Endothelial cell of umbilical vein (primary cell): ENCODE measurements at regions not wholly inside any gene's neighbourhood (a gene's known extent, or its start where the extent isn't known, plus 50 kb on each side); places are given as distances from the start of the nearest gene placed in this dataset.

ENCODE experiments used
- BruUV-seq: library from RNA; stranded (reverse); fragments of 400-500 nt; replicated peaks from 2 replicates; lab custom pipeline; 2021; lab: Mats Ljungman, UMichigan
- CTCF ChIA-PET: fragments of 300-600, 350-600 bp; sonication (Branson Sonifier 250); formaldehyde crosslinking; loops from one replicate; lab custom pipeline; 2021; ENCODE audit warnings: antibody characterized with exemption, inconsistent platforms; lab: Charles Lee
- POLR2A ChIA-PET: fragments of 300-600, 350-600 bp; sonication (Branson Sonifier 250); formaldehyde crosslinking; loops from one replicate; lab custom pipeline; 2021; ENCODE audit warnings: antibody characterized with exemption, inconsistent platforms; lab: Charles Lee
- DNase-seq: peaks from one replicate; pipeline ENCODE4 v3.0.0-alpha.2; 2011; ENCODE audit warnings: low read depth, low spot score
- FAIRE-seq: peaks from 2 replicates; lab custom pipeline; 2011; peaks lifted over from hg19 to GRCh38; lab: Jason Lieb, UNC
- H2AFZ ChIP-seq: 2 replicates; pipeline ENCODE4 v1.6.0; 2012; ENCODE audit warnings: low read depth, low read length, control low read depth, inconsistent platforms
- H3K27ac ChIP-seq: 2 replicates; pipeline ENCODE4 v1.5.1; 2011; ENCODE audit warnings: low read depth, mild to moderate bottlenecking, control low read depth, low read length, moderate library complexity; ENCODE audit not compliant: insufficient read depth
- H3K27me3 ChIP-seq, 2 experiments: 2 replicates each; pipeline versions ENCODE4 v1.6.0 to v1.6.1; 2011; ENCODE audit warnings: low read length in 2 of 2, mixed read lengths in 1 of 2; ENCODE audit not compliant: control insufficient read depth in 2 of 2, insufficient read depth in 2 of 2
- H3K36me3 ChIP-seq, 2 experiments: 2 replicates in 1 of 2; 3 replicates in 1 of 2; pipeline ENCODE4 v1.5.1; 2011; ENCODE audit warnings: low read length in 2 of 2, mild to moderate bottlenecking in 1 of 2, moderate library complexity in 1 of 2; ENCODE audit not compliant: control insufficient read depth in 2 of 2, insufficient read depth in 2 of 2; ENCODE audit errors: extremely low read depth in 1 of 2
- H3K4me1 ChIP-seq: 3 replicates; pipeline ENCODE4 v1.5.1; 2011; ENCODE audit warnings: mild to moderate bottlenecking, low read length; ENCODE audit not compliant: control insufficient read depth, insufficient read depth; ENCODE audit errors: extremely low read depth
- H3K4me2 ChIP-seq: 2 replicates; pipeline ENCODE4 v1.6.1; 2011; ENCODE audit warnings: low read length, control low read depth, mixed read lengths; ENCODE audit not compliant: insufficient read depth
- H3K4me3 ChIP-seq, 3 experiments: fragments of 200-600 bp in 1 of 3; sonication (generic), shearing (Covaris generic) in 1 of 3; replicated peaks in 1 of 3; 2 replicates each; pipeline ENCODE4 v1.5.1; 2011 to 2016; ENCODE audit warnings: control low read depth in 3 of 3, low read length in 3 of 3, mild to moderate bottlenecking in 2 of 3, inconsistent platforms in 1 of 3, low read depth in 1 of 3, moderate library complexity in 1 of 3; ENCODE audit not compliant: insufficient read depth in 1 of 3
- H3K79me2 ChIP-seq: 2 replicates; pipeline ENCODE4 v1.6.0; 2012; ENCODE audit warnings: low read length, inconsistent platforms; ENCODE audit not compliant: control insufficient read depth, insufficient read depth
- H3K9ac ChIP-seq: replicated peaks from 2 replicates; pipeline ENCODE3; 2011; ENCODE audit warnings: low read length, control low read depth; ENCODE audit not compliant: insufficient read depth; ENCODE audit errors: extremely low read depth
- H3K9me1 ChIP-seq: replicated peaks from 3 replicates; pipeline ENCODE4 v1.6.0; 2011; ENCODE audit warnings: mild to moderate bottlenecking, low read length; ENCODE audit not compliant: control insufficient read depth, insufficient read depth; ENCODE audit errors: extremely low read depth
- H3K9me3 ChIP-seq: replicated peaks from 2 replicates; pipeline ENCODE4 v1.5.1; 2012; ENCODE audit warnings: low read length, inconsistent platforms; ENCODE audit not compliant: control insufficient read depth, insufficient read depth
- H4K20me1 ChIP-seq: replicated peaks from 2 replicates; pipeline ENCODE3; 2011; ENCODE audit warnings: mild to moderate bottlenecking, low read length; ENCODE audit not compliant: control insufficient read depth, insufficient read depth; ENCODE audit errors: extremely low read depth
- EZH2 ChIP-seq: IDR thresholded peaks from 2 replicates; pipeline ENCODE4 v1.6.1; 2012; ENCODE audit warnings: borderline replicate concordance, low read depth, mild to moderate bottlenecking, moderate library complexity, low read length, inconsistent platforms; ENCODE audit not compliant: severe bottlenecking
- FOS ChIP-seq: IDR thresholded peaks from 2 replicates; pipeline ENCODE4 v1.6.1; 2011; ENCODE audit warnings: mild to moderate bottlenecking, low read length, moderate library complexity, borderline replicate concordance; ENCODE audit not compliant: insufficient read depth
- GATA2 ChIP-seq: IDR thresholded peaks from 2 replicates; pipeline ENCODE4 v1.7.0; 2011; ENCODE audit warnings: low read depth, mild to moderate bottlenecking, moderate library complexity, mixed read lengths, low read length; ENCODE audit not compliant: insufficient read length, insufficient read depth
- JUN ChIP-seq: IDR thresholded peaks from 2 replicates; pipeline ENCODE4 v1.6.1; 2011; ENCODE audit warnings: borderline replicate concordance, low read depth; ENCODE audit not compliant: insufficient read length, insufficient read depth
- MYC ChIP-seq: IDR thresholded peaks from one replicate; pipeline ENCODE4 v1.6.1; 2011; ENCODE audit warnings: mild to moderate bottlenecking, low read depth, low read length
- POLR2A ChIP-seq: IDR thresholded peaks from 2 replicates; pipeline ENCODE4 v1.6.1; 2012; ENCODE audit warnings: low read depth, mild to moderate bottlenecking, control low read depth, low read length
- POLR2AphosphoS5 ChIP-seq: IDR thresholded peaks from 2 replicates; pipeline ENCODE4 v1.6.1; 2012; ENCODE audit warnings: low read depth, mild to moderate bottlenecking, control low read depth, low read length, moderate library complexity; ENCODE audit not compliant: insufficient read depth
- dilution Hi-C: fragments of 300-500 bp; cut with MboI; formaldehyde crosslinking; loops from one replicate; pipeline ENCODE4 v1.15.0; 2019; ENCODE audit warnings: low sequenced_read_pairs; ENCODE audit not compliant: extremely low pct_ligation_motif_present
- intact Hi-C: fragments of 100-400 bp; cut with micrococcal nuclease; formaldehyde crosslinking; loops from one replicate; pipeline ENCODE4 v1.10.0; 2022
- TF ChIP-seq, protein P1 (sequence below), 2 donors: IDR thresholded peaks; 1 replicate in 1 of 2; 2 replicates in 1 of 2; pipeline ENCODE4 v1.5.1; 2011; ENCODE audit warnings: low read length in 2 of 2, mild to moderate bottlenecking in 2 of 2, moderate library complexity in 2 of 2, control low read depth in 1 of 2, inconsistent platforms in 1 of 2, low read depth in 1 of 2; ENCODE audit not compliant: insufficient read depth in 1 of 2; ENCODE audit errors: extremely low read depth in 1 of 2
- TF ChIP-seq, protein P2 (sequence below): IDR thresholded peaks from 2 replicates; pipeline ENCODE4 v1.6.1; 2011; ENCODE audit not compliant: insufficient read depth, insufficient read length

DNA sequence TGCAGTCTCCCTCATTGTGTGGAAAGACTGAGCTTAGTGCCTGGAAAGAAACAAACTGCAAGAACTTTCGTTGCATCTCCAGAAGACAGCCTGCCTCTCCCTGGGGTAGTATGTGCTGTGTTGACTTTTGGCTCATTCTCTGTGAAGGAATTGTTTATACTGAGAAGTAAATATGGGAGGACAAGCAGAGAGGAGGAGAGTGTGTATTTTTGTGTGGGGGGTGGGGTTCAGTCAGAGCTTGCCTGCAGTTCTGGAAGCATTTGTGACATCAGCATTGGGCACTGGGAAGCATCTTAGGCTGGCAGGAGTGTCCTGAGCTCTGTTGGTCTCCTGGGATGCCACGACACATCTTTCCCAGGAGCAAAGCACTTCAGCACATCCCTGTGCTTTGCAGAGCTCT lies 147.9 kb downstream of the HS3ST3B1 start:
- no peak for TF ChIP-seq EZH2
- TF ChIP-seq, protein P1, sequence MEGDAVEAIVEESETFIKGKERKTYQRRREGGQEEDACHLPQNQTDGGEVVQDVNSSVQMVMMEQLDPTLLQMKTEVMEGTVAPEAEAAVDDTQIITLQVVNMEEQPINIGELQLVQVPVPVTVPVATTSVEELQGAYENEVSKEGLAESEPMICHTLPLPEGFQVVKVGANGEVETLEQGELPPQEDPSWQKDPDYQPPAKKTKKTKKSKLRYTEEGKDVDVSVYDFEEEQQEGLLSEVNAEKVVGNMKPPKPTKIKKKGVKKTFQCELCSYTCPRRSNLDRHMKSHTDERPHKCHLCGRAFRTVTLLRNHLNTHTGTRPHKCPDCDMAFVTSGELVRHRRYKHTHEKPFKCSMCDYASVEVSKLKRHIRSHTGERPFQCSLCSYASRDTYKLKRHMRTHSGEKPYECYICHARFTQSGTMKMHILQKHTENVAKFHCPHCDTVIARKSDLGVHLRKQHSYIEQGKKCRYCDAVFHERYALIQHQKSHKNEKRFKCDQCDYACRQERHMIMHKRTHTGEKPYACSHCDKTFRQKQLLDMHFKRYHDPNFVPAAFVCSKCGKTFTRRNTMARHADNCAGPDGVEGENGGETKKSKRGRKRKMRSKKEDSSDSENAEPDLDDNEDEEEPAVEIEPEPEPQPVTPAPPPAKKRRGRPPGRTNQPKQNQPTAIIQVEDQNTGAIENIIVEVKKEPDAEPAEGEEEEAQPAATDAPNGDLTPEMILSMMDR (IDR thresholded peaks at IDR 0.05; ENCODE audit: extremely low read depth in 1 of 2, insufficient read depth in 1 of 2, low read depth in 1 of 2, low read length in 2 of 2) = no peak
- TF ChIP-seq, protein P2, sequence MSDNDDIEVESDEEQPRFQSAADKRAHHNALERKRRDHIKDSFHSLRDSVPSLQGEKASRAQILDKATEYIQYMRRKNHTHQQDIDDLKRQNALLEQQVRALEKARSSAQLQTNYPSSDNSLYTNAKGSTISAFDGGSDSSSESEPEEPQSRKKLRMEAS = no peak
- no peak for TF ChIP-seq POLR2AphosphoS5
- no peak for TF ChIP-seq GATA2
- TF ChIP-seq JUN = no peak
- TF ChIP-seq POLR2A = no peak
- TF ChIP-seq FOS = no peak
- no peak for TF ChIP-seq MYC
- H3K9ac ChIP-seq = no peak overlapping the region
- peaks cover 11% of the 10 kb centered on the region for H3K9me3 ChIP-seq
- FAIRE-seq (no peak), DNase-seq (no peak)
- H3K27ac ChIP-seq = no peak overlapping the region
- no TSS peak for BruUV-seq
- H3K4me1 ChIP-seq = no peaks in the 10 kb centered on the region
- H3K79me2 ChIP-seq = no peaks in the 10 kb centered on the region
- no peak overlapping the region for H2AFZ ChIP-seq
- H3K4me3 ChIP-seq = no peak overlapping the region
- H3K4me2 ChIP-seq = no peak overlapping the region
- ChIA-PET CTCF (no interaction called here), POLR2A (no interaction called here)
- dilution Hi-C loops = no loop called here
- no peaks in the 10 kb centered on the region for H3K9me1 ChIP-seq
- no peaks in the 10 kb centered on the region for H4K20me1 ChIP-seq
- H3K27me3 ChIP-seq = no peaks in the 10 kb centered on the region
- intact Hi-C loops = no loop called here
- no peaks in the 10 kb centered on the region for H3K36me3 ChIP-seq
